Lower lobe of right lung (tissue), 2 donors: ENCODE measurements at regions not wholly inside any gene's neighbourhood (a gene's known extent, or its start where the extent isn't known, plus 50 kb on each side); places are given as distances from the start of the nearest gene placed in this dataset.
"Not testable (repeated sequence)": the region's sequence is repeated elsewhere in the genome, so short reads cannot be mapped to it uniquely, and the experiment has no call there.

Experiments
- ATAC-seq, 2 donors: fragments of 200-7000 bp; cut with Tn5 transposase; one replicate each; pipeline ENCODE4 v1.9.1; 2020 to 2022; ENCODE audit warnings: mild to moderate bottlenecking in 2 of 2, moderate library complexity in 2 of 2
- DNase-seq: peaks from one replicate; pipeline ENCODE4 v3.0.0-alpha.2; 2020
- H3K27ac ChIP-seq: fragments of 200-600 bp; one replicate; pipeline ENCODE4 v1.8.0; 2022
- H3K27me3 ChIP-seq: fragments of 200-600 bp; one replicate; pipeline ENCODE4 v1.8.0; 2022; ENCODE audit warnings: low read depth
- H3K36me3 ChIP-seq: fragments of 200-600 bp; one replicate; pipeline ENCODE4 v1.8.0; 2022; ENCODE audit warnings: mild to moderate bottlenecking
- H3K4me1 ChIP-seq: fragments of 200-600 bp; one replicate; pipeline ENCODE4 v1.8.0; 2022
- H3K4me3 ChIP-seq: fragments of 200-600 bp; one replicate; pipeline ENCODE4 v1.8.0; 2022; ENCODE audit warnings: mild to moderate bottlenecking
- H3K9me3 ChIP-seq: fragments of 200-600 bp; one replicate; pipeline ENCODE4 v1.8.0; 2022
- CTCF ChIP-seq: fragments of 200-600 bp; IDR thresholded peaks from one replicate; pipeline ENCODE4 v1.8.0; 2022; ENCODE audit warnings: antibody characterized with exemption, mild to moderate bottlenecking
- intact Hi-C: fragments of 100-400 bp; cut with DNase I; formaldehyde crosslinking; loops from one replicate; pipeline ENCODE4 v1.11.0; 2022
- donor health status: DM: no; HTN: yes; CAD: no; lungs with severe emphysema.

GRCh38 chr5:116872986-116873385, 298.4 kb upstream of the SEMA6A start:
- Histone ChIP-seq H3K27ac (no peak overlapping the region), H3K4me1 (no peaks in the 10 kb centered on the region), H3K9me3 (no peaks in the 10 kb centered on the region), H3K27me3 (peaks cover 5% of the 10 kb centered on the region), H3K4me3 (no peak overlapping the region), H3K36me3 (no peaks in the 10 kb centered on the region)
- TF ChIP-seq CTCF: no peak
- DNase-seq (no peak), ATAC-seq (no peak)
- intact Hi-C loops: no loop called here

GRCh38 chr5:116872486-116872885, 297.9 kb upstream of the SEMA6A start:
- H3K9me3 ChIP-seq: no peaks in the 10 kb centered on the region
- ATAC-seq: no peak
- no peaks in the 10 kb centered on the region for H3K36me3 ChIP-seq
- no peak for TF ChIP-seq CTCF
- no peak overlapping the region for H3K27ac ChIP-seq
- no peak overlapping the region for H3K4me3 ChIP-seq
- peaks cover 5% of the 10 kb centered on the region for H3K27me3 ChIP-seq
- intact Hi-C loops: no loop called here
- no peaks in the 10 kb centered on the region for H3K4me1 ChIP-seq
- no peak for DNase-seq

- ATAC-seq, H3K4me1 ChIP-seq, H3K4me3 ChIP-seq, H3K9me3 ChIP-seq, intact Hi-C loops, DNase-seq, H3K27me3 ChIP-seq, H3K36me3 ChIP-seq, H3K27ac ChIP-seq: not testable (repeated sequence)
These were observed 293.2 kb upstream of the SEMA6A start for GRCh38 chr5:116867825-116868224.

GRCh38 chr5:116865651-116866050, 291.0 kb upstream of the SEMA6A start:
- no peak for TF ChIP-seq CTCF
- Histone ChIP-seq H3K9me3 (no peaks in the 10 kb centered on the region), H3K4me3 (no peak overlapping the region), H3K27me3 (no peaks in the 10 kb centered on the region), H3K4me1 (no peaks in the 10 kb centered on the region), H3K27ac (no peak overlapping the region), H3K36me3 (no peaks in the 10 kb centered on the region)
- DNase-seq: no peak
- ATAC-seq: no peak
- intact Hi-C loops: no loop called here

- H3K27ac ChIP-seq: no peak overlapping the region
- intact Hi-C loops: no loop called here
These were observed 290.2 kb upstream of the SEMA6A start for GRCh38 chr5:116864838-116865190.

More at GRCh38 chr5:116864838-116865190, 290.2 kb upstream of the SEMA6A start:
- Histone ChIP-seq H3K4me3 (no peak overlapping the region), H3K27me3 (no peaks in the 10 kb centered on the region), H3K4me1 (no peaks in the 10 kb centered on the region), H3K9me3 (no peaks in the 10 kb centered on the region), H3K36me3 (no peaks in the 10 kb centered on the region)
- ATAC-seq: no peak
- no peak for TF ChIP-seq CTCF
- no peak for DNase-seq
